G401 (cell line): ENCODE measurements at regions not wholly inside any gene's neighbourhood (a gene's known extent, or its start where the extent isn't known, plus 50 kb on each side); places are given as distances from the start of the nearest gene placed in this dataset.
"Not testable (repeated sequence)": the region's sequence is repeated elsewhere in the genome, so short reads cannot be mapped to it uniquely, and the experiment has no call there.

Experiments
- DNase-seq: peaks from one replicate; pipeline ENCODE4 v3.0.0-alpha.2; 2015; ENCODE audit warnings: low spot score
- in situ Hi-C: cut with HindIII; loops from 2 replicates; pipeline ENCODE4 v1.10.0; 2016; ENCODE audit warnings: low sequenced_read_pairs, mixed read lengths

DNA sequence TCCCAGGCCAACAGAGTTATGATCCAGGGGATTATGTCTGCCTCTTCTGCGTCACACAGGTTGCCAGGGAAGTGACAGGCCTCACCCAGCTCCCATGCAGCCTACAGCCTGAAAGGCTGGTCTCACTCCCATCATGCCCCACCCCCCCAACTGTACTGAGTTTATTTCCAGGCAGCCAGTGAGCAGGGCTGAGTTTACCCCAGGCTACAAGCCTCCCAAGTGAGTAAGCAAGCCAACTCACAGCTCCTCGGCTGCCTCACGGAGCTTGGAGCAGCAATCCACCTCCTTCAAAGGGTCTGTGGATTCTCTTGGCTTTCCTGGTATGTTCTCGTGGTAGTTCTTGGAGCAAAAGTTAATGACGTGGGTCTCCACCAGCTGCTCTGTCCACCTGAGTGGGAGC, 1147.6 kb upstream of the ADGRL4 start:
- DNase-seq, result no peak
- in situ Hi-C loops, result no loop called here

GRCh38 chr1:80153762-80154161, 1147.2 kb upstream of the ADGRL4 start:
- no peak for DNase-seq

GRCh38 chr1:80143361-80143760, 1136.8 kb upstream of the ADGRL4 start:
- in situ Hi-C loops, result no loop called here

More at GRCh38 chr1:80153762-80154161, 1147.2 kb upstream of the ADGRL4 start:
- in situ Hi-C loops, result no loop called here

GRCh38 chr1:80137946-80138602, 1131.5 kb upstream of the ADGRL4 start:
- in situ Hi-C loops, DNase-seq: not testable (repeated sequence)

More at GRCh38 chr1:80143361-80143760, 1136.8 kb upstream of the ADGRL4 start:
- DNase-seq, result no peak

- DNase-seq, result no peak
- in situ Hi-C loops, result no loop called here
These were observed 1106.9 kb upstream of the ADGRL4 start for GRCh38 chr1:80113168-80114038.

- in situ Hi-C loops, result no loop called here
- DNase-seq, result no peak
These were observed 1094.6 kb upstream of the ADGRL4 start for GRCh38 chr1:80101159-80101558.

DNA sequence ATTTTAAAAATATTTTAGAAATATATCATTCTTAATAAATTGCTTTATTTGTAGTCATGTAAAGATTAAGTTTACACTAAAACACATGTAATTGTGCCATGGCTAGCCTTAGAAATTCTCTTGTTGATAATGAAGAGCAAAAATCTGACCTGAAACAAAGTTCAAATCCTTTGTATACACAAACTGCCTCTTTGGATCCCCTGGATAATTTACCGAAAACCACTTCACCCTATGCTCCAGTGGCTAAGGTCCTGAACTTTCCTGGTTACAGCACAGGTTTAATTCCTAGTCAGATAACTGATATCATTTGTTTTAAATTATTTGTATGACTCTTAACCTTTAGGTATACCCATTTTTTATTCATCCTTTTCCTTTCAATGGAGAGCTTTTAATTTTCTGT, 1093.2 kb upstream of the ADGRL4 start:
- in situ Hi-C loops, result no loop called here
- no peak for DNase-seq

- DNase-seq, result no peak
- in situ Hi-C loops, result no loop called here
These were observed 1078.5 kb upstream of the ADGRL4 start for GRCh38 chr1:80085067-80085466.

- in situ Hi-C loops, result no loop called here
- no peak for DNase-seq
These were observed 1077.4 kb upstream of the ADGRL4 start for GRCh38 chr1:80083892-80084291.

GRCh38 chr1:80076469-80076868, 1069.9 kb upstream of the ADGRL4 start:
- in situ Hi-C loops, result no loop called here
- no peak for DNase-seq

DNA sequence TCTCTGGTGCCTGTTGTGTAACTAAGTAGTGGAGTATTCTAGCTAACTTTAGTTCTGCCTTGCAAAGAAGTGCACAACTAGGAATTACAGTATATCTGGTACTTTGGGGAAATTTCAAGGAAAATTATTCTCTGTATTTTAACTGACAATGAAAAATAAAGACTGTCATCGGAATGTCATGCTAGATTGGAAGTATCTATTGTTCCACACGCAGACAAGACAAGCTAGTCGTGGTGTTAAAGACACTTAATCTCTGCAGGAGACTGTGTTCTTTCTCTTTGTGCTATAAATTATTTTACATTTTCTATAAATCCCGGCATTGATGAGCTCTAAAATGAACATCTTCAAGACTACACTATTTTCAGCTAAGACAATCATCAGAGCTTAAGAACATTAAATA, 1068.8 kb upstream of the ADGRL4 start:
- in situ Hi-C loops, result no loop called here
- no peak for DNase-seq

DNA sequence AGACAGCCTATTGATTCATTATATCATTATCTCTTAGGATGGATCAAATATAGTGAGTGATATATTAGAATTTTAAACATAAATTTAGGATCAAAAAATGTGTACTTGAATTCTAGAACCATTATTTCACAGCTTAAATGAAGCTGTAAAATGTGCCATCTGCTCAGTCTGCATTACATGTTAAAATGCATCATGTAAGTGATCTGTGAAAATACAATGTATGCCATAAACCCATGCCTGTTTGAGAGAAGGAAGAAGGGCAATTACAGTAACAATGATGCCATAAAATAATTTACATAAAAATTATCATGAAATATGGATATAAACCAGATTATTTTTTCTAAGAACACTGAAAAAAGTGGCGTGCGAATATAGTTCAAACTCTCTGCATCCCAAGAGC, 1066.0 kb upstream of the ADGRL4 start:
- DNase-seq, result no peak
- in situ Hi-C loops, result no loop called here

- no peak for DNase-seq
- in situ Hi-C loops, result no loop called here
These were observed 1059.5 kb upstream of the ADGRL4 start for GRCh38 chr1:80066060-80066459.

DNA sequence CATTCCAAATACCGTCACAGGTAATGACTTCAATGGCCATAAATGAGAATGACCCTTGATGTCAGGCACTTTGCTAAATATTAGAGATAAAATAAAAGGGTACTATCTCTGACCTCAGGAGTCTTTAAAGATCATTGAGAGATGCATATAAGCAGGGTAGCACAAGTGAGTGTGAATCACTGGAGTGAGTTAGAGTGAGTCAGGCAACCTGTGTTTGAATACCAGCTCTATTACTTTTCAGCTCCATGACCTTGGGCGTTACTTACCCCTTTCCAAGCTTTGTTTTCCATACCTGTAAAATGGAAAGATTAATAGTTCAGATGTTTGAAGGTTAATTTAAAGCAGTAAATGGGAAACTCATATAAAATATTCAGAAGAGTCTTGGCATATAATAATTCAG, 1058.0 kb upstream of the ADGRL4 start:
- DNase-seq, result no peak
- in situ Hi-C loops, result no loop called here

DNA sequence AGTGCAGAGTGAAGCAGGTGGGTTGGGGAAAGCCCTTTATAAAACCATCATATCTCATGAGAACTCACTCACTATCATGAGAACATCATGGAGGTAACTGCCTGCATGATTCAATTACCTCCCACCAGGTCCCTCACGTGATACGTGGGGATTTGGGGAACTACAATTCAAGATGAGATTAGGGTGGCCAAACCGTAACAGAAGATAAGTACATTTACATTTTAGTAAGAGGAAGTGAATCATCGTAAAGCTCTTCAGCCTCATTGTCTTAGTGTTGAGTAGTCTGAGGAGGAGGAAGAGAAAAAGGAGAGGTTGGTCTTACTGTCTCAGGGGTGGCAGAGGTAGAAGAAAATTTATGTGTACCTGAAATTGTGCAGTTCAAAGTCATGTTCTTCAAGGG, 1053.4 kb upstream of the ADGRL4 start:
- no peak for DNase-seq
- in situ Hi-C loops, result no loop called here

GRCh38 chr1:80056179-80056578, 1049.6 kb upstream of the ADGRL4 start:
- DNase-seq, result no peak
- in situ Hi-C loops, result no loop called here

DNA sequence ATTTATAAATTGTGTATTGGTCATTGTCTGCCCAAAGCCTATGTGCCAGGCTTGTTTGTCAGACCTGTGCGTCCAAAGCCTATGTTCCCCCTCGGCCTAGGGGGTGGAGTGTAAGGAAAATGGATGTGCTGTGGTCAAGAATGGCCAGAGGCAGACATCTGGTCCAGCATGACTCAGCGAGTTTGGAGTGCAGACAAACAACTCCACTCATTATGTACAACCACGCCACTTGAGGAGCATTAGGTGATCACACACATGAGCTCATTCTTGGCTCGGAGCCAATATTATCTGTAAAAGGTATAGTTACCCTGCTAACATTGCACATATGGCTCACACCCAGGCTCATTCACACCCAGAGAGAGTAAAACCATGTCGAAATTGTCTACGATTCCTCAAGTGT, 1047.6 kb upstream of the ADGRL4 start:
- in situ Hi-C loops, result no loop called here
- no peak for DNase-seq

DNA sequence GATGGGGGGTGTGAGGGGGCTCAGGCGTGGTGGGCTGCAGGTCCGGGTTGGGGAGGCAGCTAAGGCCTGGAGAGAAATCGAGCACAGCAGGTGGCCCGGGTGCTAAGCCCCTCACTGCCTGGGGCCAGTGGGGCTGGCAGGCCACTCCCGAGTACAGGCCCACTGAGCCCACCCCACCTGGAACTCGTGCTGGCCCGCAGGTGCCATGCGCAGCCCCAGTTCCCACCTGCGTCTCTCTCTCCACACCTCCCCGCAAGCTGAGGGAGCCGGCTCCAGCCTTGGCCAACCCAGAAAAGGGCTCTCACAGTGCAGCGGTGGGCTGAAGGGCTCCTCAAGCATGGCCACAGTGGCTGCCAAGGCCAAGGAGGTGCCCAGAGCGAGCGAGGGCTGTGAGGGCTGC, 1047.1 kb upstream of the ADGRL4 start:
- in situ Hi-C loops, result no loop called here
- DNase-seq, result no peak

- no peak for DNase-seq
- in situ Hi-C loops, result no loop called here
These were observed 1044.0 kb upstream of the ADGRL4 start for GRCh38 chr1:80050523-80050922.

DNA sequence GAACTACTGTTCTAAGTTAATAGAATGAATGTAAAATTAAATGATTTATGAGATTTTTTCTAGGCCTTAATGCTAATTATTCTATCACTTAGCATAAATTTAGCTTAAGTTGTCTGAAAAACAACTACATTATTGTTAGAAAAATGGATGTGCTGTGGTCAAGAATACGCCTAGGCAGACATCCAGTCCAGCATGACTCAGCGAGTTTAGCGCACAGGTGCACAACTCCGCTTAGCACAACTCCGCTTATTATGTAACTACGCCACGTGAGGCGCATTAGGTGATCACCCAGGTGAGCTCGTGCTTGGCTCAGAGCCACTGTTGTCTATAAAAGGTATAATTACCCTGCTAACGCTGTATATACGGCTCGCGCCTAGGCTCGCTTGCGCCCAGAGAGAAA, 1043.6 kb upstream of the ADGRL4 start:
- DNase-seq, result no peak
- in situ Hi-C loops, result no loop called here

DNA sequence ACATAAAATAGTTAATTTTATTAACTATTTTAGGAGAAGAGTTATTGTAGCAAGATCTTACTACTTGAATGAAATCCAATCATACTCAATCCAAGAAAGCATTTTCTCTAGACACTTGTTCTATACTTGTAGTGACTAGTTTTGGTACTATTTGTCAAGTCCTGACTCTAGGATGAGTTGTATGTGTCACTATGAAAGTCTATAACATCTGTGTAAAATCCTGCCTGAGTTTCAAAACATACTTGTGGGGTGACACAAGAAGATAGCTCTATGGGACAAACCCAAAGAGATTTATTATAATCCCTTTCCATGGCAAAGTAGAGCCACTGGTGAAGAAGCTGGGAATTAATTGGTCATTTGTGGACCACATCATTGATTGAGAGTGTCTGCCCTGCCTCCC, 1042.2 kb upstream of the ADGRL4 start:
- in situ Hi-C loops, result no loop called here
- DNase-seq, result no peak
